A549 (cell line): ENCODE measurements at regions not wholly inside any gene's neighbourhood (a gene's known extent, or its start where the extent isn't known, plus 50 kb on each side); places are given as distances from the start of the nearest gene placed in this dataset.

Source experiments
- USF2 ChIP-seq: fragments of 450-650 bp; IDR thresholded peaks from 2 replicates; pipeline ENCODE4 v1.6.1; 2014; ENCODE audit warnings: antibody characterized with exemption
- TF ChIP-seq, protein P1 (sequence below): fragments of >200 bp; sonication (Bioruptor Twin); formaldehyde crosslinking; IDR thresholded peaks from 3 replicates; pipeline ENCODE4 v1.5.1; 2016

GRCh38 chr13:111537843-111538499, 217.5 kb downstream of the TEX29 start:
- TF ChIP-seq, protein P1, sequence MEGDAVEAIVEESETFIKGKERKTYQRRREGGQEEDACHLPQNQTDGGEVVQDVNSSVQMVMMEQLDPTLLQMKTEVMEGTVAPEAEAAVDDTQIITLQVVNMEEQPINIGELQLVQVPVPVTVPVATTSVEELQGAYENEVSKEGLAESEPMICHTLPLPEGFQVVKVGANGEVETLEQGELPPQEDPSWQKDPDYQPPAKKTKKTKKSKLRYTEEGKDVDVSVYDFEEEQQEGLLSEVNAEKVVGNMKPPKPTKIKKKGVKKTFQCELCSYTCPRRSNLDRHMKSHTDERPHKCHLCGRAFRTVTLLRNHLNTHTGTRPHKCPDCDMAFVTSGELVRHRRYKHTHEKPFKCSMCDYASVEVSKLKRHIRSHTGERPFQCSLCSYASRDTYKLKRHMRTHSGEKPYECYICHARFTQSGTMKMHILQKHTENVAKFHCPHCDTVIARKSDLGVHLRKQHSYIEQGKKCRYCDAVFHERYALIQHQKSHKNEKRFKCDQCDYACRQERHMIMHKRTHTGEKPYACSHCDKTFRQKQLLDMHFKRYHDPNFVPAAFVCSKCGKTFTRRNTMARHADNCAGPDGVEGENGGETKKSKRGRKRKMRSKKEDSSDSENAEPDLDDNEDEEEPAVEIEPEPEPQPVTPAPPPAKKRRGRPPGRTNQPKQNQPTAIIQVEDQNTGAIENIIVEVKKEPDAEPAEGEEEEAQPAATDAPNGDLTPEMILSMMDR = no peak
- TF ChIP-seq USF2 = no peak
